H1 (cell line): ENCODE measurements at regions not wholly inside any gene's neighbourhood (a gene's known extent, or its start where the extent isn't known, plus 50 kb on each side); places are given as distances from the start of the nearest gene placed in this dataset.

Experiments
- BRCA1 ChIP-seq: IDR thresholded peaks from 2 replicates; pipeline ENCODE4 v1.6.1; 2012; ENCODE audit warnings: low read depth, low read length, improper control_type of control experiment
- CBX8 ChIP-seq: fragments of 300-800, 300-1000 bp; sonication (generic); IDR thresholded peaks from 2 replicates; pipeline ENCODE4 v1.7.1; 2016; ENCODE audit warnings: low read depth, low read length, borderline replicate concordance
- EP300 ChIP-seq, 2 experiments: IDR thresholded peaks; 1 replicate in 1 of 2; 2 replicates in 1 of 2; pipeline ENCODE4 v1.6.1; 2011 to 2012; ENCODE audit warnings: low read depth in 2 of 2, low read length in 2 of 2, mild to moderate bottlenecking in 2 of 2, borderline replicate concordance in 1 of 2, inconsistent platforms in 1 of 2, moderate library complexity in 1 of 2
- EZH2 ChIP-seq: fragments of 200-600 bp; sonication (generic); IDR thresholded peaks from 2 replicates; pipeline ENCODE4 v1.7.1; 2012; ENCODE audit warnings: low read depth, mild to moderate bottlenecking, moderate library complexity, low read length, inconsistent platforms; ENCODE audit not compliant: severe bottlenecking
- KDM1A ChIP-seq: fragments of 200-600, 300-600 bp; sonication (generic); IDR thresholded peaks from 2 replicates; pipeline ENCODE4 v1.7.1; 2016; ENCODE audit warnings: mild to moderate bottlenecking, low read length, borderline replicate concordance
- RAD21 ChIP-seq, 2 experiments: IDR thresholded peaks in 1 of 2; conservative IDR thresholded peaks in 1 of 2; 2 replicates each; pipeline ENCODE4 v1.6.1; 2011; ENCODE audit warnings: low read depth in 2 of 2, low read length in 2 of 2, improper control_type of control experiment in 1 of 2, inconsistent platforms in 1 of 2, mild to moderate bottlenecking in 1 of 2, moderate library complexity in 1 of 2
- RNF2 ChIP-seq: fragments of 200-900, 300-1000 bp; sonication (generic); IDR thresholded peaks from 2 replicates; pipeline ENCODE4 v1.7.1; 2016; ENCODE audit warnings: borderline replicate concordance, low read depth, mild to moderate bottlenecking, antibody characterized with exemption, low read length; ENCODE audit not compliant: poor library complexity, severe bottlenecking; ENCODE audit errors: missing control alignments
- SP1 ChIP-seq: IDR thresholded peaks from 2 replicates; pipeline ENCODE4 v1.6.1; 2011; ENCODE audit warnings: low read depth, low read length
- TAF1 ChIP-seq: IDR thresholded peaks from 2 replicates; pipeline ENCODE4 v1.6.1; 2011; ENCODE audit warnings: mild to moderate bottlenecking, low read depth, low read length
- TCF12 ChIP-seq: IDR thresholded peaks from 2 replicates; pipeline ENCODE4 v1.6.1; 2011; ENCODE audit warnings: low read depth, mild to moderate bottlenecking, low read length
- TF ChIP-seq, protein P1 (sequence below), 3 experiments: IDR thresholded peaks; 1 replicate in 2 of 3; 2 replicates in 1 of 3; pipeline versions ENCODE4 v1.5.1 to v1.6.1; 2011; ENCODE audit warnings: low read length in 3 of 3, mild to moderate bottlenecking in 3 of 3, inconsistent platforms in 2 of 3, low read depth in 1 of 3, moderate library complexity in 1 of 3; ENCODE audit not compliant: insufficient read depth in 1 of 3; ENCODE audit errors: control extremely low read depth in 1 of 3

DNA sequence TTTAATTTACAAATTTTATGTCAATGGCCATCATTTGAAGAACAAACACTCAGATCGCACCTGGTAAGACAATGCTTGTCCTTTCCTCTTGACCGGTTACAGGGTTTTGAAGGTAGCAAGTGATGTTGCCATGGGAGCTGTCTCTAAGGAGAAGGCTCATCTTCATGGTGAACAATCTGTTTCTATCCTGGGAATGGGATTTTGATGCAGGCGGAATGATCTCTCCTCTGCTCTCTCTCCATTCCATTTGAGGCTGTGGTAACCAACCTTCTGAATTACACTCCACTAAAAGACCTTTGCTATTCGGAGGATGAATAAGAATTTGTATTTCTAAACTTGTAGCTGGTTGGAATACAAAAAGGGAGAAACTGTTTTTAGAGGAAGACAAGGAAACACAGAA lies 57.9 kb upstream of the SLC5A9 start:
- TF ChIP-seq TCF12 (no peak), RAD21 (IDR thresholded peaks at IDR 0.05 in 1 of 2, conservative IDR thresholded peaks at IDR 0.05 in 1 of 2; ENCODE audit: low read depth in 2 of 2, low read length in 2 of 2) (no peak), KDM1A (no peak), TAF1 (no peak), CBX8 (no peak), SP1 (no peak), EP300 (IDR thresholded peaks at IDR 0.05; ENCODE audit: borderline replicate concordance in 1 of 2, low read depth in 2 of 2, low read length in 2 of 2) (no peak), BRCA1 (no peak), RNF2 (no peak), EZH2 (no peak)
- TF ChIP-seq, protein P1, sequence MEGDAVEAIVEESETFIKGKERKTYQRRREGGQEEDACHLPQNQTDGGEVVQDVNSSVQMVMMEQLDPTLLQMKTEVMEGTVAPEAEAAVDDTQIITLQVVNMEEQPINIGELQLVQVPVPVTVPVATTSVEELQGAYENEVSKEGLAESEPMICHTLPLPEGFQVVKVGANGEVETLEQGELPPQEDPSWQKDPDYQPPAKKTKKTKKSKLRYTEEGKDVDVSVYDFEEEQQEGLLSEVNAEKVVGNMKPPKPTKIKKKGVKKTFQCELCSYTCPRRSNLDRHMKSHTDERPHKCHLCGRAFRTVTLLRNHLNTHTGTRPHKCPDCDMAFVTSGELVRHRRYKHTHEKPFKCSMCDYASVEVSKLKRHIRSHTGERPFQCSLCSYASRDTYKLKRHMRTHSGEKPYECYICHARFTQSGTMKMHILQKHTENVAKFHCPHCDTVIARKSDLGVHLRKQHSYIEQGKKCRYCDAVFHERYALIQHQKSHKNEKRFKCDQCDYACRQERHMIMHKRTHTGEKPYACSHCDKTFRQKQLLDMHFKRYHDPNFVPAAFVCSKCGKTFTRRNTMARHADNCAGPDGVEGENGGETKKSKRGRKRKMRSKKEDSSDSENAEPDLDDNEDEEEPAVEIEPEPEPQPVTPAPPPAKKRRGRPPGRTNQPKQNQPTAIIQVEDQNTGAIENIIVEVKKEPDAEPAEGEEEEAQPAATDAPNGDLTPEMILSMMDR (IDR thresholded peaks at IDR 0.05; ENCODE audit: control extremely low read depth in 1 of 3, insufficient read depth in 1 of 3, low read depth in 1 of 3, low read length in 3 of 3), result no peak
